Keratinocyte (primary cell): ENCODE measurements at regions not wholly inside any gene's neighbourhood (a gene's known extent, or its start where the extent isn't known, plus 50 kb on each side); places are given as distances from the start of the nearest gene placed in this dataset.

ENCODE experiments used
- DNase-seq: peaks from one replicate; pipeline ENCODE4 v3.0.0-alpha.2; 2011; ENCODE audit warnings: low read depth, missing footprints, low spot score
- FAIRE-seq: peaks from 2 replicates; lab custom pipeline; 2011; peaks lifted over from hg19 to GRCh38; lab: Jason Lieb, UNC
- H2AFZ ChIP-seq: 2 replicates; pipeline ENCODE4 v1.6.0; 2012; ENCODE audit warnings: low read length, control low read depth, inconsistent platforms; ENCODE audit not compliant: control insufficient read depth
- H3K27ac ChIP-seq: 2 replicates; pipeline ENCODE4 v1.5.1; 2011; ENCODE audit warnings: low read length; ENCODE audit not compliant: control insufficient read depth, insufficient read depth
- H3K27me3 ChIP-seq: 3 replicates; pipeline ENCODE4 v1.6.0; 2011; ENCODE audit warnings: low read length; ENCODE audit not compliant: control insufficient read depth, insufficient read depth; ENCODE audit errors: extremely low read depth
- H3K36me3 ChIP-seq, 2 experiments: 2 replicates in 1 of 2; 3 replicates in 1 of 2; pipeline ENCODE4 v1.5.1; 2011; ENCODE audit warnings: low read length in 2 of 2, mild to moderate bottlenecking in 1 of 2; ENCODE audit not compliant: control insufficient read depth in 2 of 2, insufficient read depth in 2 of 2; ENCODE audit errors: extremely low read depth in 1 of 2
- H3K4me1 ChIP-seq: 3 replicates; pipeline ENCODE4 v1.5.1; 2011; ENCODE audit warnings: low read length; ENCODE audit not compliant: control insufficient read depth, insufficient read depth; ENCODE audit errors: extremely low read depth
- H3K4me2 ChIP-seq: 3 replicates; pipeline ENCODE4 v1.6.0; 2011; ENCODE audit warnings: low read depth, low read length; ENCODE audit not compliant: control insufficient read depth, insufficient read depth; ENCODE audit errors: extremely low read depth
- H3K4me3 ChIP-seq, 3 experiments: fragments of 200-600 bp in 1 of 3; sonication (generic) in 1 of 3; 2 replicates in 2 of 3; 3 replicates in 1 of 3; pipeline ENCODE4 v1.5.1; 2011 to 2016; ENCODE audit warnings: low read length in 3 of 3, mild to moderate bottlenecking in 3 of 3, control low read depth in 2 of 3, inconsistent platforms in 1 of 3, low read depth in 1 of 3, mixed read lengths in 1 of 3, mixed run types in 1 of 3, moderate library complexity in 1 of 3; ENCODE audit not compliant: control insufficient read depth in 2 of 3, insufficient read depth in 2 of 3; ENCODE audit errors: extremely low read depth in 1 of 3
- H3K79me2 ChIP-seq: 2 replicates; pipeline ENCODE4 v1.6.0; 2012; ENCODE audit warnings: low read length; ENCODE audit not compliant: control insufficient read depth, insufficient read depth
- H3K9ac ChIP-seq: 3 replicates; pipeline ENCODE4 v1.6.0; 2011; ENCODE audit warnings: low read length; ENCODE audit not compliant: control insufficient read depth, insufficient read depth; ENCODE audit errors: extremely low read depth
- H3K9me1 ChIP-seq: 3 replicates; pipeline ENCODE4 v1.6.0; 2011; ENCODE audit warnings: low read length; ENCODE audit not compliant: control insufficient read depth, insufficient read depth; ENCODE audit errors: extremely low read depth
- H3K9me3 ChIP-seq: 2 replicates; pipeline ENCODE4 v1.5.1; 2012; ENCODE audit warnings: low read depth, low read length; ENCODE audit not compliant: control insufficient read depth
- H4K20me1 ChIP-seq: 3 replicates; pipeline ENCODE4 v1.6.0; 2011; ENCODE audit warnings: low read length; ENCODE audit not compliant: control insufficient read depth, insufficient read depth; ENCODE audit errors: extremely low read depth
- EZH2 ChIP-seq: IDR thresholded peaks from one replicate; pipeline ENCODE4 v1.6.1; 2012; ENCODE audit warnings: inconsistent platforms, mild to moderate bottlenecking, low read length, moderate library complexity
- dilution Hi-C: fragments of 300-500 bp; cut with MboI; formaldehyde crosslinking; loops from one replicate; pipeline ENCODE4 v1.7.0; 2020; ENCODE audit warnings: low sequenced_read_pairs; ENCODE audit not compliant: extremely low pct_ligation_motif_present
- TF ChIP-seq, protein P1 (sequence below), 3 experiments: IDR thresholded peaks in 1 of 3; conservative IDR thresholded peaks in 1 of 3; optimal IDR thresholded peaks in 1 of 3; 2 replicates in 2 of 3; 3 replicates in 1 of 3; pipeline versions ENCODE3 to v1.5.1; 2011; ENCODE audit warnings: low read length in 3 of 3, mild to moderate bottlenecking in 3 of 3, moderate library complexity in 2 of 3, control low read depth in 1 of 3, inconsistent platforms in 1 of 3; ENCODE audit not compliant: insufficient read depth in 2 of 3; ENCODE audit errors: extremely low read depth in 1 of 3

- Histone ChIP-seq H3K27ac (no peak overlapping the region), H3K27me3 (no peaks in the 10 kb centered on the region), H3K4me3 (no peak overlapping the region), H3K4me2 (no peak overlapping the region), H3K4me1 (no peaks in the 10 kb centered on the region), H3K79me2 (no peaks in the 10 kb centered on the region), H3K9me1 (no peaks in the 10 kb centered on the region), H4K20me1 (no peaks in the 10 kb centered on the region), H3K36me3 (no peaks in the 10 kb centered on the region), H2AFZ (no peak overlapping the region), H3K9me3 (no peaks in the 10 kb centered on the region), H3K9ac (no peak overlapping the region)
- dilution Hi-C loops = no loop called here
- no peak for FAIRE-seq
- DNase-seq = no peak
- TF ChIP-seq EZH2 = no peak
- TF ChIP-seq, protein P1, sequence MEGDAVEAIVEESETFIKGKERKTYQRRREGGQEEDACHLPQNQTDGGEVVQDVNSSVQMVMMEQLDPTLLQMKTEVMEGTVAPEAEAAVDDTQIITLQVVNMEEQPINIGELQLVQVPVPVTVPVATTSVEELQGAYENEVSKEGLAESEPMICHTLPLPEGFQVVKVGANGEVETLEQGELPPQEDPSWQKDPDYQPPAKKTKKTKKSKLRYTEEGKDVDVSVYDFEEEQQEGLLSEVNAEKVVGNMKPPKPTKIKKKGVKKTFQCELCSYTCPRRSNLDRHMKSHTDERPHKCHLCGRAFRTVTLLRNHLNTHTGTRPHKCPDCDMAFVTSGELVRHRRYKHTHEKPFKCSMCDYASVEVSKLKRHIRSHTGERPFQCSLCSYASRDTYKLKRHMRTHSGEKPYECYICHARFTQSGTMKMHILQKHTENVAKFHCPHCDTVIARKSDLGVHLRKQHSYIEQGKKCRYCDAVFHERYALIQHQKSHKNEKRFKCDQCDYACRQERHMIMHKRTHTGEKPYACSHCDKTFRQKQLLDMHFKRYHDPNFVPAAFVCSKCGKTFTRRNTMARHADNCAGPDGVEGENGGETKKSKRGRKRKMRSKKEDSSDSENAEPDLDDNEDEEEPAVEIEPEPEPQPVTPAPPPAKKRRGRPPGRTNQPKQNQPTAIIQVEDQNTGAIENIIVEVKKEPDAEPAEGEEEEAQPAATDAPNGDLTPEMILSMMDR (optimal IDR thresholded peaks at IDR 0.05 in 1 of 3, IDR thresholded peaks at IDR 0.05 in 1 of 3, conservative IDR thresholded peaks at IDR 0.05 in 1 of 3; ENCODE audit: extremely low read depth in 1 of 3, insufficient read depth in 2 of 3, low read length in 3 of 3) = no peak
Observed at GRCh38 chr4:137300776-137301175, 231.5 kb downstream of the PCDH18 start.

DNA sequence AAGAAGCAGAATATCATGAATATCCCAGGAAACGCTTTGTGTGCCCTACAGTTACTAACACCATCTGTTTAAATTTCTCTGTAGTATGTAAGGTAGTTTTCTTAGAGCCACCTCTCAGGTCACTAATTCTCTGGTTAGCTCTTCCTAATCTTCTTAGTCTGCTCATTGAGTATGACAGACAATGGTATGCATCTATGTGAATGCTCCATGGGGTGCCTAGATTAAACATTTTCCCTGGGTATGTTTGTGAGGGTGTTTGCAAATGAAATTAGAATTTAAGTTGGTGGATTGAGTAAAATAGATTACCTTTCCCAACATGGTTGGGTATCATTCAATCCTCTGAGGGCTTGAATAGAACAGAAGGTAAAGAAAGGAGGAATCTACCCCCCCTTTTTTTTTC lies 233.0 kb downstream of the PCDH18 start:
- Histone ChIP-seq H3K79me2 (no peaks in the 10 kb centered on the region), H4K20me1 (no peaks in the 10 kb centered on the region), H3K4me2 (no peak overlapping the region), H3K4me1 (no peaks in the 10 kb centered on the region), H3K9me1 (no peaks in the 10 kb centered on the region), H3K9me3 (no peaks in the 10 kb centered on the region), H3K27me3 (no peaks in the 10 kb centered on the region), H3K27ac (no peak overlapping the region), H3K36me3 (no peaks in the 10 kb centered on the region), H3K9ac (no peak overlapping the region), H2AFZ (no peak overlapping the region), H3K4me3 (no peak overlapping the region)
- DNase-seq = no peak
- dilution Hi-C loops = no loop called here
- FAIRE-seq = no peak
- TF ChIP-seq, protein P1 (optimal IDR thresholded peaks at IDR 0.05 in 1 of 3, IDR thresholded peaks at IDR 0.05 in 1 of 3, conservative IDR thresholded peaks at IDR 0.05 in 1 of 3; ENCODE audit: extremely low read depth in 1 of 3, insufficient read depth in 2 of 3, low read length in 3 of 3) = no peak
- TF ChIP-seq EZH2 = no peak
